Body of pancreas (tissue), 4 donors: ENCODE measurements at regions not wholly inside any gene's neighbourhood (a gene's known extent, or its start where the extent isn't known, plus 50 kb on each side); places are given as distances from the start of the nearest gene placed in this dataset.

Experiments
- POLR2A ChIP-seq, 3 donors: fragments of 450-650 bp; IDR thresholded peaks; one replicate each; pipeline ENCODE4 v1.6.1; 2016; ENCODE audit warnings: antibody characterized with exemption in 3 of 3, mild to moderate bottlenecking in 2 of 3
- TF ChIP-seq, protein P1 (sequence below), 7 experiments: fragments of 450-650 bp in 4 of 7; fragments of 200-600 bp in 3 of 7; sonication (generic) in 3 of 7; IDR thresholded peaks; one replicate each; pipeline ENCODE4 v1.5.1; 2016 to 2019; ENCODE audit warnings: antibody characterized with exemption in 7 of 7

DNA sequence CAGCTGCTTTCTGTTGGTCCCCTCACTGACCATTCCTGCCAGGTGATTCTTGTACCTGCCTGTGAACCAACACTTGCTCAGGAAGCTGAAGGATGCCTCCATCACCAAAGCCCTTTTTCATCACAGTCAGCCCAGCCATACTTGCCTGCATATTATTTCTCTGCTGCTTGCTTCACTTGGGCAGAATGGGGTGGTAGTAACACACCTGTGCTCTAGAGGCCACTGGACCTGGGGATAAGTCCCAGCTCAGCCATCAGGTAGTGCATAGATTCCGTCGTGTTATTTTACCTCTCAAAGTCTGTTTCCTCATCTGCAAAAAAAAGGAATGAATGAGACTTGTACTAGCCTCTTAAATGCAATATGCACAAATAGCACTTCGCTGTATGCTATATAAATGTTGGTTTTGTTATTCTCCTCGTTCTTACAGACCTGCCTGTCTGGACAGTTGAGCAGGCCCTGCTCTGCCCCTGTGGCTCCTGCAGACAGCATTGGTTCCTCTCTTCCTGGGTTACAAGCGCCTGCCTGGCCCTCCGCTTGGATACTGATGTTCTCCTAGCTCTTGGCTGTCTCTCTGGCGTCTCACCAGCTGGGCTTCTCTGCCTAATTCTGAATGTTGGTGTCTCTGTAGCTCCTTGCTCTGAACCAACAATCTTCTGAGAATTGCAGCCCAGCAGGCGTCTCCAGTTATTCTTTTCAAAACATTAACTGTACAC, 151.8 kb downstream of the UNC5CL start:
- TF ChIP-seq, protein P1, sequence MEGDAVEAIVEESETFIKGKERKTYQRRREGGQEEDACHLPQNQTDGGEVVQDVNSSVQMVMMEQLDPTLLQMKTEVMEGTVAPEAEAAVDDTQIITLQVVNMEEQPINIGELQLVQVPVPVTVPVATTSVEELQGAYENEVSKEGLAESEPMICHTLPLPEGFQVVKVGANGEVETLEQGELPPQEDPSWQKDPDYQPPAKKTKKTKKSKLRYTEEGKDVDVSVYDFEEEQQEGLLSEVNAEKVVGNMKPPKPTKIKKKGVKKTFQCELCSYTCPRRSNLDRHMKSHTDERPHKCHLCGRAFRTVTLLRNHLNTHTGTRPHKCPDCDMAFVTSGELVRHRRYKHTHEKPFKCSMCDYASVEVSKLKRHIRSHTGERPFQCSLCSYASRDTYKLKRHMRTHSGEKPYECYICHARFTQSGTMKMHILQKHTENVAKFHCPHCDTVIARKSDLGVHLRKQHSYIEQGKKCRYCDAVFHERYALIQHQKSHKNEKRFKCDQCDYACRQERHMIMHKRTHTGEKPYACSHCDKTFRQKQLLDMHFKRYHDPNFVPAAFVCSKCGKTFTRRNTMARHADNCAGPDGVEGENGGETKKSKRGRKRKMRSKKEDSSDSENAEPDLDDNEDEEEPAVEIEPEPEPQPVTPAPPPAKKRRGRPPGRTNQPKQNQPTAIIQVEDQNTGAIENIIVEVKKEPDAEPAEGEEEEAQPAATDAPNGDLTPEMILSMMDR (IDR thresholded peaks at IDR 0.05), result no peak
- no peak for TF ChIP-seq POLR2A (IDR thresholded peaks at IDR 0.05)
